ENCODE measurements at regions not wholly inside any gene's neighbourhood (a gene's known extent, or its start where the extent isn't known, plus 50 kb on each side); places are given as distances from the start of the nearest gene placed in this dataset.
"Not testable (repeated sequence)": the region's sequence is repeated elsewhere in the genome, so short reads cannot be mapped to it uniquely, and the experiment has no call there.

DNA sequence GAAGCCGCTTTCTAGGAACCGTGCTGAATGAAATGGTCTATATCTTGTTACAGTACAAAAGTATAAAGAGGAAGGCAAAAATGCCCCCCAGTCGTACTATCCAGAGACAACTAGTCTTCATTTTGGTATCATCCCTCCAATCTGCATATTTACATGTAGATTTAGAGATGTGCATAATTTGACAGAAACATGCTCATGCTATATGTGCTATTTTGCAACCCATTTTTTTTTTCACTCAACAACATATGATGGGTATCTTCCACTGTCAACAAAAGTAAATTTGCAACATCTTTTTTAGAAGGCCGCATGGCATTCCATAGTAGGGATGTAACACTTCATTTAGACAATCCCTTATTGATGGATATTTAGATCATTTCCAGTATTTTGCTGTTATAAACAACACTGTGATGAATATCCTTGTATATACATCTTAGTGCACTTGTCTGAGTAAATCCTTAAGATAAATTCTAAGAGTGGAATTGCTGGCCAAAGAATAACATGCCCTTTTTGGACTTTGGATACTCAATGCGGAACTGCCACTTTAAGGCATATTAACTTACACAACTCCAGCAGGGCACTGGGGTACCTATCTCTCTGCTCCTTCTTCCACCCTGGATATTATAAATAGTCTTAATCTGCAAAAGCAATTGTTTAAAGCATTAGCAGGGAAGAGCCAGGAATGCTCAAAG lies 71.1 kb upstream of the SH3PXD2B start:
- no peak for DNase-seq

DNA sequence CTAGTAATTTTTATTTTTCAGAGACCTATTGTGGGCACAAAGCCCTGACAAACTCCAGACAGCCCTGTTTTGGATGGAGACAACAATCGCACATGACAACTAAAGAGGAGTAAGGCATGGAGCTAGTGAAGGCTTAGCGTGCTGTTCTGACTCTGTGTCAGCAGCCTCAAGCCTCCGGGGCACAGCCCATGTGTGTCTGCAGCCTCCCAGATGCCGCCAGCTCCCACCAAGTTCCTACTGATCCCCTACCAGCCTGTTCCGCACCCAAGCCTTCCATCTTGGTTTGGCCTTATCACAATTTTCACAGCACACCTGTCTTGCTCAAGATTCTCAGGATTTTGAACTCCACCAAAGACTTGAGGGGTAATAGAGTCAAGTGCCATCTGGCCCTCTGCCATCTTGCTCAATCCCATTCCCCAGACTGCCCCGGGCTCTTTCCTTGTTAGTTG lies 70.3 kb upstream of the SH3PXD2B start:
- no peak for DNase-seq

DNA sequence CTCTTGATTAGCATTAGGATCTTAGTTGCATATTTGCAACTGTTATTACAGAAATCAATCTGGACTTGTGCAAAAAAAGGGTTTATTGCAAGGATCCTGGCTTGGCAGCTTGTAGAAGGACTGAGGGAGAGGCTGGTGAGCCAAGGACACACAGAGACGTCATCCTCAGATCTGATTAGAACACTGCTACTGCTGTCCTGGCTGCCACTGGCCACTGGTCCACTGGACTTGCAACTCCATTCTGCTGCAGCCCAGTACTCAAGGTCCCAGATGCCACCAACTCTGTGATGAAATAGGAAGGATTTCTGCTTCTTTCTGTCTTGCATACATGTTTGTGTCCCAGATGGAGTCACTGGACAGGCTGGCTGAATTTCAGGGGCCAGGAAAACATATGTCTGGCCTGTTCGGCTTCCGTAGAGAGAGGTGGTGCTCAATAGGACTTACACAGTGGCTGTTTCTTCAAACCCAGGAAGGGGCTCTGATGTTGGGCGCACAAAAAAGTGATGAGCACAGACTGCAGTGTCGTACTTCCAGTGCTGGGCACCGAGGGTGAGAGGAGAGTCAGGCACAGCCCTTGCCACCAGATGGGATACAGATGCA lies 68.9 kb upstream of the SH3PXD2B start:
- DNase-seq = no peak

DNA sequence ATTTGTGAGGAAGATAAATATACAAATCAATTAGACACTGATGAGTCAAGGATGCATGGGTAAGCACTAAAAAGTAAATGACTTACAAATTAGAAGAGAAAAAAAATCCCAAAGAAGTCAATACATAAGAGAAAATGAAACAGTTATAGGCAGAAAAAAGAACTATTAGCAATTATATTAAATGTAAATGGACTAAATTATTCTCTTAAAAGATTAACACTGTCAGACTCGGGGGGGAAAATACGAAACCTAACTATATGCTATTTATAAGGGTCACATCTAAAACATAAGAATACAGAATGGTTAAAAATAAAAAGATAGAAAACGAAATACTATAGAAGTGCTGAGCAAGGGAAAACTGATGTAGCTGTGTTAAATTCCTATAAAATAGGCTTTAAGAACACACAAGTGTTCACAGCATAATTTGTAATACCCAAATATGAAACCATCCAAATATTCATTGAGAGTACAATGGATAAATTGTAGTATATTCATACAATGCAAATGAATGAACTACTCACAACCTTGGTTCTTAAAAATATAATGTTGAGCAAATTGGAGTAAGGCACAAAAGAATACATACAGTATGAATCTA lies 67.1 kb upstream of the SH3PXD2B start:
- no peak for DNase-seq

DNA sequence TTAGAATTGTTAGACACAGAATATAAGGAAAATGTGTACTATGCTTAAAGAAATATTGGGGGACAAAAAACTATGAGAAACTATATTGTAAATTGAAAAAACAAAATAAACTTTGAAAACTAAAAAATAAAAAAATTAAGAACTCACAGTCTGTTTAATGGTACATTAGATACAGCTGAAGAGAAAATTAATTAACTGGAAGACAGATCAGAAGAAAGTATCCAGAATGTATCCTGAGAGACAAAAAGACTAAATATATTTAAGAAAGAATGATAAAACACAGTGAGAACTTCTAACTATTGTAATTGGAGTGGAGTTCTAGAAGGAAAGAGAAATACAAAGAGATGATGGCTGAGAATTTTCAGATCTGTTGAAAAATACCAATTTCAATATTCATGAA lies 57.6 kb upstream of the SH3PXD2B start:
- no peak for DNase-seq

DNA sequence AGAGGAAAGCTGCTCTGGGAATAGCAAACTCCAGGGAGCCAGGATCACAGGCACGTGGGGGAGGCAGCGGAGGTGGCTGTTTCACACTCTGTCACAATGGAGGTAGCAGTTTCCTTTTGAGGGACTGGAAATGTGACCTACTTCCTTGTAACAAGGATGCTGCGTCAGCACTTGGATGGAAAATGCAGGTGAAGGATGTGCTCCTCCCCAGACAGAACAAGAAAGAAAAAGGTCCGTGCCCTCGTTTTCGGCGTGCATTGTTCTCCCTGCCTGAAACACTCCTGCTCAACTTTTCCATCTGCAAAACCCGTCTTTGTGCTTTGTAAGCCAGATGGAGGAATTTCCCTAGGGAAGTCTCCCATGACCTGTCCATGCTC lies 55.1 kb upstream of the SH3PXD2B start:
- no peak for DNase-seq

DNA sequence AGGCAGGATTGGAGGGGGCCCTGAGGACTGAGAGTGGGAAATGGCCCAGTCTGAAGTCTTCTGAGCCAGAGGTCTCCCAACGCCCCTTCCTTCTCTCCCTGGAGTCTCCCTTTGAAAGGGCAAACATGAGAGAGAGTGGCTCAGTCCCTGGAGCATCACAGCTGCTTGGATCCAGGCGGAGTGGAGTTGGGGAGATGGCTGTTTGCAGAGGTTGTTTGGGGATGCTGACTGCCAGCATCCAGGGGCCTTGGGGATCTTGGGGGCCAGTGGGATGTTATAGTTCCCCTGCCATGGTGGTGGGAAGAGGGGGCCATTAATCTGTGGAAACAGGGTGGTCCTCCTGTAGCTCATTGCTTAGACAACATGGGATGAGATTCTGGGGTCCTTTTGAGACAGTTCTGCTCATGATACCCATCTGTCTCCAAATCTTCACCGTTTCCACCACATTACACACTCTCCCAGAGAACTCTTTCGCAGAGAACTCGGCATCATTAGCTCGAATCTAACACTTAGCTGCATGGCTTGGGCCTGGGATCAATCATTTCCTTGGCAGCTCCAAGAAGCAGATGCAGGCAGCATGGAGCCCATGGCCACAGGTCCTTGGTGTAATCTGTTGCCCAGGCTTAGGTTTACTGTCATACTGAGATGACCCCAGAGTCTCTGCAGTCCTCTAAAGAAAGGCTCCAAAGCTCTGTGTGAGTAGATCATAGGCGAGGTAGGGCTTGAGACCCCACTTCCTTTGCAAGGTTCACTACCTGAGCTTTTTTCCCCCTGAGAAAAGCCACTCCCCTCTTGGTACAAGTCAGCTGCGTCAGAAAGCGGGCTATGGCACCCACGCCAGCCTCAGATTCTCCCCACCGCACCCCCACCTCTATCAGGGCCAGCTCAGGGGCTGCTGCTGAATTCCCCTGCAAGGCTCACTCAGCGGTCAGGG lies 54.4 kb upstream of the SH3PXD2B start:
- DNase-seq = no peak

DNA sequence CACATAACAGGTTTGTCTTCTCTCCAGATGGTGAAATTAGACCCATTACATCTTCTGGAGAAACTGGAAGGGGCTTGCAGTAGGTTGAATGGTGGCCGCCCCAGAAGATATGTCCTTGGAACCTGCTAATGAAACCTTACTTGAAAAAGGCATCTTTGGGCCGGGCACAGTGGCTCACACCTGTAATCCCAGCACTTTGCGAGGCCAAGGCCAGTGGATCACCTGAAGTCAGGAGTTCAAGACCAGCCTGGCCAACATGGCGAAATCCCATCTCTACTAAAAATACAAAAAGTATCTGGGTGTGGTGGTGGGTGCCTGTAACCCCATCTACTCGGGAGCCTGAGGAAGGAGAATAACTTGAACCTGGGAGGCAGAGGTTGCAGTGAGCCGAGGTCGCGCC lies 53.2 kb upstream of the SH3PXD2B start:
- DNase-seq = not testable (repeated sequence)

DNA sequence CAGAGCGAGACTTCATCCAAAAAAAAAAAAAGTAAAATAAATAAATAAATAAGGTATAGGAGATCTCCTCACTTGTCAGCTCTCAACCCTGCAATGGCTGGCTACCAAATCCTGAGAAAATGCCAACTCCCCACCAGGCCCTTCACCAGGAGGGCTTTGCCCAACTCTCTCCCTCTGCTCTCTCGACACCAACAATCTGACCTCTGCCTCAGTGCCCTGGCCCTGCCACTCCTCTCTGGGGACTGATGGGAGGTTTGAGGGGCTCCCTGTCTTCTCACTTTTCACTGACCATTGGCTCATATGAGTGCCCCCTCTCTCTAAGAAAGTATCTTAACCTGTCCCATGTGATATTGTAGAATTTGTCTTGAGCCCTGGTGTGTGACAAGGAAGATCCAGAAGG lies 52.6 kb upstream of the SH3PXD2B start:
- no peak for DNase-seq

DNA sequence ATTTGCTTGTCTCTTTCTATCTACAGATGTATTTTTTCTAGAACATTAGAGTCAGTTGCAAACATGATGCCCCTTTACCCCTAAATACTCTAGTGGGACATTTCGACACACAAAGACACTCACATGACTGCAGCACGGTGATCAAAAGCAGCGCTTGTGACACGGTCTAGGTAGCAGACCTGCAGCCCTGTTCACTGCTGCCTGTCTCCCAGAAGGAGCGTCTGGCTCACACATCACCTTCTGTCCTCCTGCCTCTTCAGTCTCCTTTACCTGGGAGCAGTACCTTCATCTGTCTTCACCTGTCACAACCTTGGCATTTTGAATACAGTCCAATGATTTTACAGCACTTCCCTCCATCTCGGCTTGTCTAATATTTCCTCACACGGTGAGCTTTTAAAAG lies 51.9 kb upstream of the SH3PXD2B start:
- no peak for DNase-seq

DNA sequence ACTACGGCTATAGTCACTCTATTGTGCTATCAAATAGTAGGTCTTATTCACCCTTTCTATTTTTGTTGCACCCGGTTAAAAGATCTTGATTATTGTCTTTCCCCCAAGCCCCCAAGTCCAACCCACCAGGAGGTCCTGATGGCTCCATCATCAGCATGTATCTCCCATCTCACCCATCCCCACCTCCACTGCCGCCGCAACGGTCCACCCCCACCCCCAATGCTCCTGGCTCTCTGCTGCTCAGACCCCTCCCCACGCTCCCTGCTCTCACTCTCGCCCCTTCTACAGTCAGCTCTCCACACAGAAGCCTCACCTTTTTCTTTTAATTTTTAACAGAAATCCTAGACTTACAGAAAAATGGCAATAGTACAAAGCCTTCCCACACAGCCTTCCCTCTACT lies 51.5 kb upstream of the SH3PXD2B start:
- no peak for DNase-seq

DNA sequence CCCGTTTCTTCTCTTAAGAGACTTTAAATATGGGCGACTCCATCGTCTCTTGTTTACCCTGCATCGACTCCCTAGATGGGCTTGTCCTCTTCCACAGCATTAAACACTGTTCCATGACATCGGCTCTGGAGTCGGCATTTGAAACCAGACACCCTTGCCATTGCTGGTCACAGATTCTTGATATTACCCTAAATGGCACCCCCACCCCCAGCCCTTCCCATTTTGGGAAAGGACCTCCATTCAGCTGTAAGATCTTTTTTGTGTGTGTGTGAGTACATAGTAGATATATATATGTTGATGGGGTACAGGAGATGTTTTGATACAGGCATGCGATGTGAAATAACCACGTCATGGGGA lies 51.1 kb upstream of the SH3PXD2B start:
- DNase-seq = no peak

DNA sequence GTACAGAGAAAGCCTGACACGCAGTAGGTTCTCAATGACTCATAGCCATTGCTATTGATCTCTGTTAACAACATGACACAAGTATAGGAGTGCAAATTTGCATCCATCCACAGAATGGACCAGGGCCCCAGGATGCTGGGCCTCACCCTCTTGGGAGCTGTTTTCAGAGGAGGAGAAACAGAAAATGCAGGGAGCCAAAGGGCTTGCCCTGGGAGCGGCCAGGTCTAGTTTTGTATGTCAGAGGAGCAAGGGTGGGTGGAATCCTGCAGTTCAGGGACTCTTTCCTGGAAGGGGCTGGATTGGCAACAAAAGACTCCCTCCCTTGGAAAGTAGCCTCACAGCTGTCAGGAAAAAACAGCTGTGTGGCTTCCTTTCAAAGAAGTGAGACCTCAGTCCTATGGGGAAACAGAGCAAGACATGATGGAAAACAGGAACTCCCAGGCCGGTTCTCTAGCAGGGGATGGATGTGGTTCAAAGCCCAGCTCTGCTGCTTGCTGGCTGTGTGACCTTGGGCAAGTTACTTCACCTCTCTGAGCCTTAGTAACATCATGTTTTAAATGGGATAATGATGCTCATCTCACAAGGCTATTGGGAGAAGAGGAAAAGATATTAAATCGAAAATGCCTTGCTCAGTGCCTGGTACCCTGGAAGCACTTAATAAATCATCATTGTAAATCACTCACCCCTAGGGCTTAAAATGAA lies 50.5 kb upstream of the SH3PXD2B start:
- DNase-seq = no peak

DNA sequence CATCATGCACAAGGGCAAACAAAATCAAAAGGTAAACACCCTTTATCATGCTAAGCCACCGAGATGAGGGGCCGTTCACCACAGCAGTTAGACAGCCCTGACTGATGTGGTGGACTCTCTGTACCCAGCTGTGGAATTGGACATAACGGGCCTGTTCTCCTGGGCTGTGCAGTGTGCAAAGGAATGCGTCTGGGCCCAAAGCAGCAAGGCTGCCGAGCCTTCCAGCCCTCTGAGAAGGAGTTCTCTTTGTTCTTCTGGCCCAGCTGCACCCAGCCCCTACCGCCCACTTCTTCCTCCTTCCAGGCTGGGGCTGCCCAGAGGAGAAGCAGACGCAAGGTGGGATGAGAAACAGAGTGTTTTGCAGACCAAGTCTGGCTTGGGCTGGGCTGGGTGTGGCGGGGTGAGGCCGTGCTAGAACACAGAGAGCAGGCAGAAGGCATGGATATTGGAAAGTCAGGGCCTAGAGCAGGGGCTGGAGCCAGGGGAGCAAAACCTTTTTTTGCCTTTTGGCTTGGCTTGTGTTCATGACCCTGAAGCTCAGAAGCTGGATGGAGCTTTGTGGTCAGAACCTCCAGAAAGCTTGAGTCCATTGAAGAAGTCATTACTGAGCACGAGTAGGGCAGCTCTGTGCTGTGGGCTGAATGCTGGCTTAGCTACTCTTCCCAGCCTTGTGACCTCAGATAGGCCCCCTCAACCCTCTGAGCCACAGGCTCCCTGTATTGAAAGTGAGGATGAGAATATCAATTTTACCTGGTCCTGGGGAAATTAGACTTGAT lies 49.8 kb upstream of the SH3PXD2B start:
- DNase-seq = no peak
